GM23338 (cell line): ENCODE measurements at regions not wholly inside any gene's neighbourhood (a gene's known extent, or its start where the extent isn't known, plus 50 kb on each side); places are given as distances from the start of the nearest gene placed in this dataset.

Source experiments
- ATAC-seq: fragments of 200-7000 bp; cut with Tn5 transposase; 3 replicates; pipeline ENCODE4 v1.9.1; 2020
- DNase-seq: peaks from one replicate; pipeline ENCODE4 v3.0.0-alpha.2; 2015; ENCODE audit warnings: low spot score
- H2AFZ ChIP-seq: fragments of 200-600 bp; sonication (generic); 2 replicates; pipeline ENCODE4 v1.8.0; 2016; ENCODE audit warnings: antibody characterized with exemption, mild to moderate bottlenecking, moderate library complexity
- H3F3A ChIP-seq: fragments of 200-600 bp; sonication (generic); replicated peaks from 2 replicates; pipeline ENCODE4 v1.8.0; 2017; ENCODE audit warnings: antibody characterized with exemption, mixed run types, low read depth
- H3K27ac ChIP-seq: fragments of 200-600 bp; sonication (generic); 2 replicates; pipeline ENCODE4 v1.6.1; 2016; ENCODE audit warnings: low read depth
- H3K27me3 ChIP-seq: fragments of 200-600 bp; sonication (generic); 2 replicates; pipeline ENCODE4 v1.8.0; 2016; ENCODE audit warnings: mild to moderate bottlenecking, mixed run types, moderate library complexity; ENCODE audit not compliant: insufficient read depth
- H3K36me3 ChIP-seq: fragments of 200-600 bp; sonication (generic); 2 replicates; pipeline ENCODE4 v1.8.0; 2016; ENCODE audit warnings: mild to moderate bottlenecking; ENCODE audit not compliant: insufficient read depth
- H3K4me1 ChIP-seq: fragments of 200-600 bp; sonication (generic); 2 replicates; pipeline ENCODE4 v1.8.0; 2016; ENCODE audit warnings: mild to moderate bottlenecking, moderate library complexity; ENCODE audit not compliant: insufficient read depth
- H3K4me2 ChIP-seq: fragments of 200-600 bp; sonication (generic); 2 replicates; pipeline ENCODE4 v1.7.1; 2017; ENCODE audit warnings: mixed run types
- H3K4me3 ChIP-seq: fragments of 200-600 bp; sonication (generic); 2 replicates; pipeline ENCODE4 v1.6.1; 2016; ENCODE audit warnings: mixed run types
- H3K79me2 ChIP-seq: fragments of 200-600 bp; sonication (generic); replicated peaks from 2 replicates; pipeline ENCODE4 v1.8.0; 2017; ENCODE audit warnings: mild to moderate bottlenecking; ENCODE audit not compliant: insufficient read depth
- H3K9me2 ChIP-seq: fragments of 200-600 bp; sonication (generic); 2 replicates; pipeline ENCODE4 v1.8.0; 2017; ENCODE audit not compliant: insufficient read depth
- H4K20me1 ChIP-seq: fragments of 200-600 bp; sonication (generic); replicated peaks from 2 replicates; pipeline ENCODE4 v1.8.0; 2017; ENCODE audit warnings: mild to moderate bottlenecking; ENCODE audit not compliant: insufficient read depth
- H3K27ac Mint-ChIP-seq: 2 replicates; pipeline ENCODE4 v1.8.0; 2020; ENCODE audit warnings: inconsistent platforms, mild to moderate bottlenecking, moderate library complexity, mixed read lengths
- H3K27me3 Mint-ChIP-seq: 3 replicates; pipeline ENCODE4 v1.8.0; 2022; ENCODE audit warnings: low read depth, mild to moderate bottlenecking, moderate library complexity, mixed read lengths, inconsistent platforms; ENCODE audit not compliant: insufficient read depth, poor library complexity
- H3K36me3 Mint-ChIP-seq: 3 replicates; pipeline ENCODE4 v1.8.0; 2021; ENCODE audit warnings: low read depth, mild to moderate bottlenecking, inconsistent platforms, moderate library complexity, mixed read lengths
- H3K4me1 Mint-ChIP-seq: 3 replicates; pipeline ENCODE4 v1.8.0; 2020; ENCODE audit warnings: mild to moderate bottlenecking, inconsistent platforms, mixed read lengths
- H3K4me3 Mint-ChIP-seq: 3 replicates; pipeline ENCODE4 v1.8.0; 2021; ENCODE audit warnings: moderate library complexity, mild to moderate bottlenecking, inconsistent platforms, mixed read lengths
- H3K9me3 Mint-ChIP-seq: 3 replicates; pipeline ENCODE4 v1.8.0; 2020; ENCODE audit warnings: moderate library complexity, mild to moderate bottlenecking, inconsistent platforms, mixed read lengths
- CREB1 ChIP-seq: fragments of 250-450 bp; sonication (Bioruptor Pico); IDR thresholded peaks from 2 replicates; pipeline ENCODE4 v1.5.0; 2020; ENCODE audit warnings: low read depth, mild to moderate bottlenecking, moderate library complexity
- CTCF ChIP-seq, 2 experiments: fragments of 200-600 bp in 1 of 2; sonication (generic) in 1 of 2; conservative IDR thresholded peaks; 2 replicates each; pipeline versions ENCODE4 v1.5.1 to v1.6.1; 2016 to 2017; ENCODE audit warnings: antibody characterized with exemption in 2 of 2, low read depth in 2 of 2, mild to moderate bottlenecking in 2 of 2, moderate library complexity in 1 of 2
- ETS1 ChIP-seq: IDR thresholded peaks from 2 replicates; pipeline ENCODE4 v1.6.1; 2016; ENCODE audit warnings: antibody characterized with exemption
- EZH2phosphoT487 ChIP-seq: fragments of 200-600 bp; sonication (generic); IDR thresholded peaks from one replicate; pipeline ENCODE4 v1.8.1; 2018; ENCODE audit warnings: antibody characterized with exemption; ENCODE audit not compliant: unreplicated experiment
- NANOG ChIP-seq: IDR thresholded peaks from 2 replicates; pipeline ENCODE4 v1.6.1; 2016; ENCODE audit warnings: antibody characterized with exemption, borderline replicate concordance
- ZNF331 ChIP-seq: fragments of 250-450 bp; sonication (Bioruptor Pico); IDR thresholded peaks from 2 replicates; pipeline ENCODE4 v1.5.0; 2020; ENCODE audit warnings: low read depth, mild to moderate bottlenecking, moderate library complexity
- TF ChIP-seq, protein P1 (sequence below): IDR thresholded peaks from one replicate; pipeline ENCODE4 v1.6.1; 2018; ENCODE audit warnings: antibody characterized with exemption; ENCODE audit not compliant: unreplicated experiment

DNA sequence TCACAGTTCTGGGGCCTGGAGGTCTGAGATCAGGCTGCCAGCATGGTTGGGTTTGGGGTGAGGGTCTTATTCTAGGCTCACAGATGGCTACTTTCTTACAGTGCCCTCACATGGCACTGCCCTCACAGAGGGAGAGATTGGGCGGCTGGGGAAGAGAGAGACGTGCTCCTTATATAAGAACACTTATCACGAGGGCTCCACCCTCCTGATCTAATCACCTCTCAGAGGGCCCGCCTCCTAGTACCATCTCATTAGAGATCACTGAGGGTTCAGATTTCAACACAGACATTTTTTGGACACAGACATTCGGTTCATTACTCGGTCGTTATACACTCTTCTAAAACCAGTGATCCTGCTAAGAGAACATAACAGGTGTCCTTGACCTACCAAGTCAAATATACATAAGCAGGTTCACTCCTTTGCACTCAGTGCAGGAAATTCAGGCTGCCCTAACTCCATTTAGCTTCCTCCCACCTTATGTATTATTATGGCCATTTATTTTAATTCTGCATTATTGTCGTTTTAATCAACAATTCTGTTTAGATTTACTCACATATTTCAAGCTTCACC lies 121.7 kb downstream of the ICE1 start (continued):
- TF ChIP-seq ZNF331: no peak
- no peak for TF ChIP-seq CTCF (conservative IDR thresholded peaks at IDR 0.05; ENCODE audit: low read depth in 2 of 2)
- TF ChIP-seq EZH2phosphoT487: no peak
- TF ChIP-seq NANOG: no peak
- TF ChIP-seq CREB1 (CRISPR knock-in tag): no peak
- TF ChIP-seq, protein P1, sequence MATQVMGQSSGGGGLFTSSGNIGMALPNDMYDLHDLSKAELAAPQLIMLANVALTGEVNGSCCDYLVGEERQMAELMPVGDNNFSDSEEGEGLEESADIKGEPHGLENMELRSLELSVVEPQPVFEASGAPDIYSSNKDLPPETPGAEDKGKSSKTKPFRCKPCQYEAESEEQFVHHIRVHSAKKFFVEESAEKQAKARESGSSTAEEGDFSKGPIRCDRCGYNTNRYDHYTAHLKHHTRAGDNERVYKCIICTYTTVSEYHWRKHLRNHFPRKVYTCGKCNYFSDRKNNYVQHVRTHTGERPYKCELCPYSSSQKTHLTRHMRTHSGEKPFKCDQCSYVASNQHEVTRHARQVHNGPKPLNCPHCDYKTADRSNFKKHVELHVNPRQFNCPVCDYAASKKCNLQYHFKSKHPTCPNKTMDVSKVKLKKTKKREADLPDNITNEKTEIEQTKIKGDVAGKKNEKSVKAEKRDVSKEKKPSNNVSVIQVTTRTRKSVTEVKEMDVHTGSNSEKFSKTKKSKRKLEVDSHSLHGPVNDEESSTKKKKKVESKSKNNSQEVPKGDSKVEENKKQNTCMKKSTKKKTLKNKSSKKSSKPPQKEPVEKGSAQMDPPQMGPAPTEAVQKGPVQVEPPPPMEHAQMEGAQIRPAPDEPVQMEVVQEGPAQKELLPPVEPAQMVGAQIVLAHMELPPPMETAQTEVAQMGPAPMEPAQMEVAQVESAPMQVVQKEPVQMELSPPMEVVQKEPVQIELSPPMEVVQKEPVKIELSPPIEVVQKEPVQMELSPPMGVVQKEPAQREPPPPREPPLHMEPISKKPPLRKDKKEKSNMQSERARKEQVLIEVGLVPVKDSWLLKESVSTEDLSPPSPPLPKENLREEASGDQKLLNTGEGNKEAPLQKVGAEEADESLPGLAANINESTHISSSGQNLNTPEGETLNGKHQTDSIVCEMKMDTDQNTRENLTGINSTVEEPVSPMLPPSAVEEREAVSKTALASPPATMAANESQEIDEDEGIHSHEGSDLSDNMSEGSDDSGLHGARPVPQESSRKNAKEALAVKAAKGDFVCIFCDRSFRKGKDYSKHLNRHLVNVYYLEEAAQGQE: no peak

DNA sequence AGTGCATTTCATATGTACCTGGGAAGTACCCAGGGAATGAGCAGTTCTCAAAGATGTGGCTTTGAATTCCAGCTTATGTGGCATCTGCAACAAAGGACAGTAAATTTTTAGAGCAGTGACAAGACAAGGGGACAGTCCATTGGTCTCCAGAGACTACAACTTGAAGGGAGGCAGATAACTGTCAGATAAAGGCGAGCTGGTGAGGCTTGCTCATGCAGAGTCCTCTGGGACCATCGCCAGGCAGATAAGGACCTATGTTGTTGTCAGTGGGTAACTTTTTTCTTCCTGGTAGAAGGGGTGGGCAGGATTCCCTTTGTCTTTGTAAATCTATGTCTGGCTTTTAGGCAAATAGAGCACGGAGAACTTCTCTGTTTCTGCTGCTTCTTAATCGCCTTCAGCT lies 120.2 kb downstream of the ICE1 start:
- no peaks in the 10 kb centered on the region for H3K27me3 ChIP-seq
- no peak overlapping the region; the same call in 1 of the 2 replicates for H2AFZ ChIP-seq
- H3K36me3 ChIP-seq: no peaks in the 10 kb centered on the region
- Mint-ChIP-seq H3K27ac (no peak overlapping the region), H3K4me3 (no peak overlapping the region), H3K36me3 (no peaks in the 10 kb centered on the region), H3K9me3 (no peaks in the 10 kb centered on the region), H3K27me3 (no peaks in the 10 kb centered on the region), H3K4me1 (peaks cover 15% of the 10 kb centered on the region)
- peaks cover 13% of the 10 kb centered on the region for H3K4me1 ChIP-seq
- no peaks in the 10 kb centered on the region for H3K79me2 ChIP-seq
- H3K9me2 ChIP-seq: peaks cover 3% of the 10 kb centered on the region
- DNase-seq (no peak), ATAC-seq (no peak; the same call in 2 of the 3 replicates)
- no peak overlapping the region for H3K27ac ChIP-seq
- H3K4me2 ChIP-seq: no peak overlapping the region
- TF ChIP-seq ETS1: no peak
- H3K4me3 ChIP-seq: no peak overlapping the region
- H4K20me1 ChIP-seq: no peaks in the 10 kb centered on the region
- H3F3A ChIP-seq: no peaks in the 10 kb centered on the region

DNA sequence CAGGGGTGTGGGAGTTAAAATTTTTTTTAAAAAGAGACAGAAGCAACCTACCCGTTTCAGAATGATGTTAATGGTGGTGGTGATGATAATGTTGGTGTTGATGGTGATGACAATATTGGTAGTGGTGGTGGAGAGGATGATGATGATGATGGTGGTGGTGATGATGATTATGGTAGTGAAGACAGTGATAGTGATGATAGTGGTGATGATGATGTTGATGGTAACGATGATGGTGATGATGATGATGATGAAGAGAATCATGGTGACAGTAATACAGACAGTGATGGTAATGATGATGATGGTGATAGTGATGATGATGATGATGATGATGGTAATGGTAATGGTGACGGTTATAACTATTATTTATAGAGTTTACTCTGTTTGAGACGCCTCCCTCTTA lies 117.6 kb downstream of the ICE1 start:
- ATAC-seq: no peak
- no peak overlapping the region for H3K4me2 ChIP-seq
- H3K4me3 Mint-ChIP-seq: no peak overlapping the region
- no peak for TF ChIP-seq NANOG
- no peak for TF ChIP-seq CTCF (conservative IDR thresholded peaks at IDR 0.05; ENCODE audit: low read depth in 2 of 2)
- no peak for TF ChIP-seq CREB1 (CRISPR knock-in tag)

More for the DNA sequence above, 117.6 kb downstream of the ICE1 start:
- Mint-ChIP-seq H3K4me1 (peaks cover 22% of the 10 kb centered on the region), H3K27ac (no peak overlapping the region), H3K36me3 (no peaks in the 10 kb centered on the region; the same call in 2 of the 3 replicates), H3K27me3 (no peaks in the 10 kb centered on the region), H3K9me3 (no peaks in the 10 kb centered on the region)
- H3K79me2 ChIP-seq: no peaks in the 10 kb centered on the region
- H4K20me1 ChIP-seq: no peaks in the 10 kb centered on the region
- H3K27me3 ChIP-seq: no peaks in the 10 kb centered on the region
- no peaks in the 10 kb centered on the region for H3F3A ChIP-seq
- no peak overlapping the region for H3K4me3 ChIP-seq
- no peak overlapping the region for H3K27ac ChIP-seq
- no peak overlapping the region for H2AFZ ChIP-seq
- DNase-seq: no peak
- H3K36me3 ChIP-seq: no peaks in the 10 kb centered on the region
- H3K9me2 ChIP-seq: peaks cover 3% of the 10 kb centered on the region
- H3K4me1 ChIP-seq: peaks cover 13% of the 10 kb centered on the region
